Astrocyte (in vitro differentiated cells and primary cell): ENCODE measurements at regions not wholly inside any gene's neighbourhood (a gene's known extent, or its start where the extent isn't known, plus 50 kb on each side); places are given as distances from the start of the nearest gene placed in this dataset.
A peak's percentile ranks its signal among the peaks of the same experiment; 100 is the strongest.
"Not testable (repeated sequence)": the region's sequence is repeated elsewhere in the genome, so short reads cannot be mapped to it uniquely, and the experiment has no call there.

Source experiments
- DNase-seq: peaks from one replicate; pipeline ENCODE4 v3.0.0-alpha.2; 2010; ENCODE audit warnings: low read depth
- FAIRE-seq: peaks from 2 replicates; lab custom pipeline; 2011; peaks lifted over from hg19 to GRCh38; lab: Jason Lieb, UNC
- H2AFZ ChIP-seq: 2 replicates; pipeline ENCODE4 v1.6.0; 2012; ENCODE audit warnings: low read depth, low read length, inconsistent platforms
- H3K27ac ChIP-seq: 2 replicates; pipeline ENCODE4 v1.5.1; 2011; ENCODE audit warnings: low read depth, low read length, inconsistent platforms
- H3K27me3 ChIP-seq: 2 replicates; pipeline ENCODE4 v1.6.0; 2011; ENCODE audit warnings: low read length, inconsistent platforms; ENCODE audit not compliant: insufficient read depth
- H3K36me3 ChIP-seq: 2 replicates; pipeline ENCODE4 v1.5.1; 2011; ENCODE audit warnings: low read length, inconsistent platforms; ENCODE audit not compliant: insufficient read depth
- H3K4me1 ChIP-seq: 2 replicates; pipeline ENCODE4 v1.5.1; 2011; ENCODE audit warnings: low read length, inconsistent platforms; ENCODE audit not compliant: insufficient read depth
- H3K4me2 ChIP-seq: 2 replicates; pipeline ENCODE4 v1.6.0; 2012; ENCODE audit warnings: low read length, inconsistent platforms
- H3K4me3 ChIP-seq: 2 replicates; pipeline ENCODE4 v1.5.1; 2011; ENCODE audit warnings: low read depth, mild to moderate bottlenecking, low read length, inconsistent platforms; ENCODE audit not compliant: insufficient read depth
- H3K79me2 ChIP-seq: 2 replicates; pipeline ENCODE4 v1.6.0; 2012; ENCODE audit warnings: mild to moderate bottlenecking, low read length, inconsistent platforms; ENCODE audit not compliant: insufficient read depth
- H3K9ac ChIP-seq: 2 replicates; pipeline ENCODE4 v1.6.0; 2012; ENCODE audit warnings: mild to moderate bottlenecking, low read length, inconsistent platforms
- H3K9me3 ChIP-seq: 2 replicates; pipeline ENCODE4 v1.5.1; 2012; ENCODE audit warnings: low read depth, mild to moderate bottlenecking, low read length, inconsistent platforms; ENCODE audit not compliant: insufficient read depth
- H4K20me1 ChIP-seq: 2 replicates; pipeline ENCODE4 v1.6.0; 2012; ENCODE audit warnings: low read length, inconsistent platforms; ENCODE audit not compliant: insufficient read depth
- H3K27ac Mint-ChIP-seq: one replicate; pipeline ENCODE4 v1.8.0; 2021; ENCODE audit warnings: mild to moderate bottlenecking, mixed read lengths; ENCODE audit not compliant: unreplicated experiment
- H3K27me3 Mint-ChIP-seq: one replicate; pipeline ENCODE4 v1.8.0; 2021; ENCODE audit warnings: low read depth, mixed read lengths; ENCODE audit not compliant: unreplicated experiment
- H3K36me3 Mint-ChIP-seq: one replicate; pipeline ENCODE4 v1.8.0; 2021; ENCODE audit warnings: low read depth, mixed read lengths; ENCODE audit not compliant: unreplicated experiment
- H3K4me1 Mint-ChIP-seq: one replicate; pipeline ENCODE4 v1.8.0; 2021; ENCODE audit warnings: low read depth, mixed read lengths; ENCODE audit not compliant: unreplicated experiment
- H3K4me3 Mint-ChIP-seq: one replicate; pipeline ENCODE4 v1.8.0; 2021; ENCODE audit warnings: mild to moderate bottlenecking, moderate library complexity, mixed read lengths; ENCODE audit not compliant: unreplicated experiment
- H3K9me3 Mint-ChIP-seq: one replicate; pipeline ENCODE4 v1.8.0; 2021; ENCODE audit warnings: mild to moderate bottlenecking, mixed read lengths; ENCODE audit not compliant: unreplicated experiment
- CTCF ChIP-seq: IDR thresholded peaks from 2 replicates; pipeline ENCODE4 v1.5.1; 2011; ENCODE audit warnings: low read depth, mild to moderate bottlenecking, inconsistent platforms, low read length, moderate library complexity; ENCODE audit not compliant: insufficient read depth
- EZH2 ChIP-seq: IDR thresholded peaks from 2 replicates; pipeline ENCODE4 v1.6.1; 2012; ENCODE audit warnings: mild to moderate bottlenecking, low read length, inconsistent platforms; ENCODE audit not compliant: insufficient read depth

DNA sequence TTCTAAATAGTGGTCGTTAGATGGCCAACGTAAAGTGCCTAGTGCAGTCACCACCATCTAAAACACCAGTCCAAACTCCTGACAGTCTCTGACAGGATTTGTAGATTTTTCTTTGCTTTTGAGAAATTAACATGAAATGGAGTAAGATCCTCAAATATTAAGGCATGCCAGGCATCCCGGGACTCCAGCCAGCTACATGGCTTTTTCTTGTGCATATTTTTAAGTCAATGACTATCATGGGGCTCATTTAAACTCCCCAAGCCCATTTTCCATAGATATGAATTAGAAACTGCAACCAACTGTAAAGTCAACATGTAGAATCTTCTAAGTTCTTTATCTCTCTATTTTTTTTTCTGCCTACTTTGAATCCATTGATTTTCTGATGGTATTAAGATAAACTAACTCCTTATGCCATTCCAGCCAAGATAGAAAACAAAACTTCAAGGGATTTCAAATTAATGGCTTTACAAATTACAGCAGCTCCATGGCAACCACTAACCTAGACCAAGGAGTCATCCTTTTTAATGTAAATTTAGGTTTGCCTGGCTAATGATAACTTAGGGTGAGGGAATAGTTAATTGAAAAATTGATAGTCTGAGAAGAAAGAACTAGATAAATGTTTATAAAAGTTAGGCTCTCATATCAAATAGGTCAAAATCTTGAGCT, 764.1 kb upstream of the NXPH2 start:
- Mint-ChIP-seq H3K27me3 (no peaks in the 10 kb centered on the region), H3K4me1 (no peaks in the 10 kb centered on the region), H3K27ac (no peak overlapping the region), H3K4me3 (no peak overlapping the region), H3K36me3 (no peaks in the 10 kb centered on the region), H3K9me3 (peaks cover 5% of the 10 kb centered on the region)
- Histone ChIP-seq H2AFZ (no peak overlapping the region), H3K4me2 (no peak overlapping the region), H3K9ac (no peak overlapping the region), H3K27me3 (no peaks in the 10 kb centered on the region), H3K27ac (no peak overlapping the region), H3K4me1 (no peaks in the 10 kb centered on the region), H4K20me1 (no peaks in the 10 kb centered on the region), H3K79me2 (no peaks in the 10 kb centered on the region), H3K9me3 (no peaks in the 10 kb centered on the region), H3K4me3 (no peak overlapping the region), H3K36me3 (no peaks in the 10 kb centered on the region)
- DNase-seq (no peak), FAIRE-seq (no peak)
- TF ChIP-seq EZH2 (no peak), CTCF (no peak)

- not testable (repeated sequence) for DNase-seq, H3K4me2 ChIP-seq, H3K4me3 Mint-ChIP-seq, H3K9me3 ChIP-seq, H3K9ac ChIP-seq, H3K27ac Mint-ChIP-seq, H3K79me2 ChIP-seq, FAIRE-seq, H4K20me1 ChIP-seq, H3K36me3 ChIP-seq, H3K27me3 ChIP-seq, H3K4me1 ChIP-seq, H3K27me3 Mint-ChIP-seq, H3K4me3 ChIP-seq, H3K36me3 Mint-ChIP-seq, H3K27ac ChIP-seq, H2AFZ ChIP-seq, H3K4me1 Mint-ChIP-seq
- peaks cover 12% of the 10 kb centered on the region for H3K9me3 Mint-ChIP-seq
Observed at GRCh38 chr2:139538332-139539020, 758.3 kb upstream of the NXPH2 start.

DNA sequence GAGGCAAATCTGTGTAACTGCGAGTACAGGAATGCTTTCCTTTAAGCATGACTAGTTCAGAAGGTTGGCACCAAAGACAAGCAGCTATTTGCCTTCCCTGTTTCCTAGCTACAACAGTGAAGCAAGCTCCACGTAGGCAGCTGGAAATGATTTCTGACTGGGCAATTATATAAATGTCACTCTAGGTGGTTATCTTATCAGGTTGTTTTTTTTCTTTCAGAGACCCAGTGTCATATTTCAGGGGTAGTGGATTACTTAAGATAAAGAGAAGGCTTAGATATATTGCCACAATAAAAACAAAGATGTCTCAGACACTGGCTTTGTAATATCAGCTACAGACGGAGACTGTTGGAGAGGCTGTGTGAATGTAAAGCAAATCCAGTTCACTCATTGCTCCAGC, 748.9 kb upstream of the NXPH2 start:
- Histone ChIP-seq H3K4me2 (no peak overlapping the region), H3K27ac (no peak overlapping the region)
- peak; percentile 0 for DNase-seq

More for the DNA sequence above, 748.9 kb upstream of the NXPH2 start:
- no peak overlapping the region for H3K4me3 ChIP-seq
- no peak overlapping the region for H2AFZ ChIP-seq
- no peaks in the 10 kb centered on the region for H3K9me3 Mint-ChIP-seq
- peaks cover 4% of the 10 kb centered on the region for H3K4me1 Mint-ChIP-seq
- TF ChIP-seq CTCF = no peak
- no peak for TF ChIP-seq EZH2
- H3K4me1 ChIP-seq = peaks cover 3% of the 10 kb centered on the region
- no peaks in the 10 kb centered on the region for H3K27me3 ChIP-seq
- H3K36me3 Mint-ChIP-seq = no peaks in the 10 kb centered on the region
- H4K20me1 ChIP-seq = no peaks in the 10 kb centered on the region
- peak overlapping the region; percentile 35 for H3K27ac Mint-ChIP-seq
- no peaks in the 10 kb centered on the region for H3K27me3 Mint-ChIP-seq
- no peaks in the 10 kb centered on the region for H3K36me3 ChIP-seq
- no peaks in the 10 kb centered on the region for H3K9me3 ChIP-seq
- no peaks in the 10 kb centered on the region for H3K79me2 ChIP-seq
- no peak for FAIRE-seq
- no peak overlapping the region for H3K4me3 Mint-ChIP-seq
- H3K9ac ChIP-seq = no peak overlapping the region
